HL-60 (cell line): ENCODE measurements at regions not wholly inside any gene's neighbourhood (a gene's known extent, or its start where the extent isn't known, plus 50 kb on each side); places are given as distances from the start of the nearest gene placed in this dataset.

ENCODE experiments used
- DNase-seq, 2 experiments: peaks; one replicate each; pipeline ENCODE4 v3.0.0-alpha.2; 2010 to 2020; ENCODE audit warnings: low read depth in 1 of 2, low spot score in 1 of 2
- H3K27ac ChIP-seq: fragments of 250-450 bp; sonication (Bioruptor Pico); replicated peaks from 2 replicates; pipeline ENCODE4 v1.5.1; 2020; ENCODE audit warnings: mild to moderate bottlenecking, moderate library complexity
- H3K27me3 ChIP-seq: fragments of 250-450 bp; sonication (Bioruptor Pico); 2 replicates; pipeline ENCODE4 v1.5.1; 2021; ENCODE audit warnings: mild to moderate bottlenecking, moderate library complexity; ENCODE audit not compliant: insufficient read depth, poor library complexity, severe bottlenecking
- H3K4me3 ChIP-seq: replicated peaks from 2 replicates; pipeline ENCODE4 v1.5.1; 2011; ENCODE audit warnings: mild to moderate bottlenecking, control low read depth, low read length; ENCODE audit not compliant: insufficient read depth
- GABPA ChIP-seq: IDR thresholded peaks from 2 replicates; pipeline ENCODE4 v1.6.1; 2012; ENCODE audit warnings: low read depth
- POLR2AphosphoS5 ChIP-seq: IDR thresholded peaks from 2 replicates; pipeline ENCODE4 v1.6.1; 2012; ENCODE audit warnings: low read depth
- REST ChIP-seq: IDR thresholded peaks from 2 replicates; pipeline ENCODE4 v1.6.1; 2012; ENCODE audit warnings: low read depth; ENCODE audit not compliant: insufficient replicate concordance
- SPI1 ChIP-seq: IDR thresholded peaks from 2 replicates; pipeline ENCODE4 v1.6.1; 2012; ENCODE audit warnings: low read depth, mild to moderate bottlenecking, borderline replicate concordance
- TF ChIP-seq, protein P1 (sequence below): IDR thresholded peaks from one replicate; pipeline ENCODE4 v1.5.1; 2011; ENCODE audit warnings: low read length, control low read depth, inconsistent platforms; ENCODE audit not compliant: insufficient read depth

DNA sequence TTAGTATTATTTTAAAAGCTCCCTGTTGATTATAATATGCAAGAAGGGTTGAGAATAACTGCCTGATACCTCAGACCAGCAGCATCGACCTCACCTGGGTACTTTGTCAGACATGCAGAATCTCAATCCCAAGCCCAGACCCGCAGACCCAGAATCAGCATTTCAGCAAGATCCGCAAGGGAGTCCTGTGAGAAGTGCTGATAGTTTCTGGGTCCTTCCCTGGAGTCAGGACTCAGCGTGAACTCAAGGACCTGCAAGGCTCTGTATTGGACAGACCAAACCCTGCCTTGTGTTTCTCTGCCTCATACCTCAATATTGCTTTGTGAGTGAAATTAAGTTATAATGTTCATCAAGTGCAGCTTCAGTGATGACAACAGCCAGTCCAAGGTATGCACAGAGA lies 149.5 kb upstream of the NPY start:
- no peak overlapping the region for H3K27ac ChIP-seq
- TF ChIP-seq, protein P1, sequence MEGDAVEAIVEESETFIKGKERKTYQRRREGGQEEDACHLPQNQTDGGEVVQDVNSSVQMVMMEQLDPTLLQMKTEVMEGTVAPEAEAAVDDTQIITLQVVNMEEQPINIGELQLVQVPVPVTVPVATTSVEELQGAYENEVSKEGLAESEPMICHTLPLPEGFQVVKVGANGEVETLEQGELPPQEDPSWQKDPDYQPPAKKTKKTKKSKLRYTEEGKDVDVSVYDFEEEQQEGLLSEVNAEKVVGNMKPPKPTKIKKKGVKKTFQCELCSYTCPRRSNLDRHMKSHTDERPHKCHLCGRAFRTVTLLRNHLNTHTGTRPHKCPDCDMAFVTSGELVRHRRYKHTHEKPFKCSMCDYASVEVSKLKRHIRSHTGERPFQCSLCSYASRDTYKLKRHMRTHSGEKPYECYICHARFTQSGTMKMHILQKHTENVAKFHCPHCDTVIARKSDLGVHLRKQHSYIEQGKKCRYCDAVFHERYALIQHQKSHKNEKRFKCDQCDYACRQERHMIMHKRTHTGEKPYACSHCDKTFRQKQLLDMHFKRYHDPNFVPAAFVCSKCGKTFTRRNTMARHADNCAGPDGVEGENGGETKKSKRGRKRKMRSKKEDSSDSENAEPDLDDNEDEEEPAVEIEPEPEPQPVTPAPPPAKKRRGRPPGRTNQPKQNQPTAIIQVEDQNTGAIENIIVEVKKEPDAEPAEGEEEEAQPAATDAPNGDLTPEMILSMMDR: no peak
- TF ChIP-seq GABPA (no peak), POLR2AphosphoS5 (no peak), SPI1 (no peak), REST (no peak)
- DNase-seq: no peak
- no peaks in the 10 kb centered on the region for H3K27me3 ChIP-seq
- H3K4me3 ChIP-seq: no peak overlapping the region

- no peak overlapping the region for H3K4me3 ChIP-seq
- no peak for TF ChIP-seq REST
- TF ChIP-seq GABPA: no peak
- no peak for TF ChIP-seq SPI1
- TF ChIP-seq, protein P1: no peak
- H3K27me3 ChIP-seq: no peaks in the 10 kb centered on the region
- DNase-seq: no peak
- H3K27ac ChIP-seq: no peak overlapping the region
Observed at GRCh38 chr7:24135003-24135817, 148.8 kb upstream of the NPY start.

DNA sequence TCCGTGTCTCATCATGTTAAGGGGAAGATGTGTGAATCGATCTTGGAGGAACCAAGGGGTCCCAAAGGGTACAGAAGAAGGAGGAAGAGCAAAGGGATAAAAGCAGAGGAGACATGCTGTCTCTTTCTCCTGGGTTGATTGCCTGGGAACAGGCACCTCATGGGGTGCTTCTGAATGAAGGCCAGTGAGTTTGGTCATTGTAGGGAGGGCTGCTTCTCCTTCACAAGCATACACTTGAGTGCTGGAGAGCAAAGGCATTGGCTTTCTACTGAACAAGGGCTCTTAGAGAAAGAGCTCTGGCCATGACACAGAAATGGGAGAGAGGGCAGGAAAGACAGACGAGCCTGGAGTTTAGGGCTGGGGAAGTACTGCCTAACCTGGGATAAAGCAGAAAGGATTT lies 146.7 kb upstream of the NPY start:
- Histone ChIP-seq H3K27me3 (no peaks in the 10 kb centered on the region), H3K4me3 (no peak overlapping the region), H3K27ac (no peak overlapping the region)
- no peak for DNase-seq
- TF ChIP-seq, protein P1: no peak
- TF ChIP-seq GABPA (no peak), REST (no peak), POLR2AphosphoS5 (no peak), SPI1 (no peak)
